Stimulated activated CD8-positive, alpha-beta memory T cell treated with anti-CD3 and anti-CD28 coated beads, Interleukin-4, amount 100 ng/mL, for 1 hour (primary cell): ENCODE measurements at regions not wholly inside any gene's neighbourhood (a gene's known extent, or its start where the extent isn't known, plus 50 kb on each side); places are given as distances from the start of the nearest gene placed in this dataset.
"Not testable (repeated sequence)": the region's sequence is repeated elsewhere in the genome, so short reads cannot be mapped to it uniquely, and the experiment has no call there.

Experiments
- DNase-seq, 2 donors: peaks; one replicate each; pipeline ENCODE4 v3.0.0-alpha.2; 2020; ENCODE audit warnings: low read depth in 2 of 2, low spot score in 1 of 2

DNA sequence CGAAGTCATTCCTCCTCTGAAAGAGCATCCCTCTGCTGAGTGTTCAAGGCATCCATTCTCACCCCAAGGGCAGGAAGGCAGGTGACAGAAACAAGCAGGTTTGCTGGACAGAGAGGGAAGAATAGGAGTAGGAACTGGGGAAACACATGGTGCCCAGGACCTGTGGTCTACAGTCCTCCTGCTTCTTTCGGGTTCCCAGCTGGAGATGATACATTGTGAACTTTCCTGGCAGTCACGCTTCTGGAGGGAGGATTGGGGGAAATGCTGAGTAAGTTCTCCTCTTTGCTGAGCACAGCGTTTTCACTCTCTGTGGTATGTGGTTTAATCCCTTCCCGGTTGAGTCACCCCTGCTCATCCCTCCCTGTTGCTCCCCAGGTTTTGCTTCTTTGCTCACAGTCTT lies 496.3 kb downstream of the TMEM121 start:
- DNase-seq = not testable (repeated sequence)

GRCh38 chr14:106023411-106023810 lies 497.0 kb downstream of the TMEM121 start:
- no peak for DNase-seq

DNA sequence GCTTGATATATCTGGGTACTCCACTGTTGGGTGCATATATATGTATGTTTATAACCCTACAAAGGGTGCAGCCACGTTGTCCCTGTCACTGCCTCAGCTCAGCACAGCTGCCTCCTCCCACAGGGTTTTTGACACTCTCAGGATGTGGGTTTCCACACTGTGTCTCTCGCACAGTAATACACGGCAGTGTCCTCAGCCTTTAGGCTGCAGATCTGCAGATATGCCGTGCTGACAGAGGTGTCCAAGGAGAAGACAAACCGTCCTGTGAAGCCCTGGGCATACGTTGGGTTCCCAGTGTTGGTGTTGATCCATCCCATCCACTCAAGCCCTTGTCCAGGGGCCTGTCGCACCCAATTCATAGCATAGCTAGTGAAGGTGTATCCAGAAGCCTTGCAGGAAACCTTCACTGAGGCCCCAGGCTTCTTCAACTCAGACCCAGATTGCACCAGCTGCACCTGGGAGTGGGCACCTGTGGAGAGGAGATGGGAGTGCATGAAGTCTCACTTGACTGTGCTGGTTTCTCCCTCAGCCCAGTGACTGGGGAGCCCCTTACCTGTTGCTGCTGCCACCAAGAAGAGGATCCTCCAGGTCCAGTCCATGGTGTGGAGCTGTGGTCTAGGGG lies 498.7 kb downstream of the TMEM121 start:
- no peak for DNase-seq

DNA sequence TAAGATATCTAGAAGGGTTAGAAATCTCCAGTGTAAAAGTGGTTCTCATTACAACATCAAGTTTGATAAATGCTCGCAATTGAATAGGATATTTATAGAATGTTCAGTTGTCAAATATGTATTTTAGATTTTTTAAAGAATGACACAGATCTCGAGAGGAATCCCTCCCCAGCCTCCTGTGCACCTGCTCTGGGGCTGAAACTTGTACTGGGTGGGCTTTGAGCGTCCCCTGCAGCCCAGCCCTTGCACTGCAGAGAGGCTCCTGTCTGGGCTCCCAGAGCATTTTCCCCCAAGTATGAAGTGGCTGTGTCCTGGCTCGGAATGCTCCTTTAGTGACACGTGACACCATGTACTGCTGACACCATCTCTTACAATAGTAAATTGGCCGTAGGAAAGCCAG lies 499.6 kb downstream of the TMEM121 start:
- DNase-seq = no peak

DNA sequence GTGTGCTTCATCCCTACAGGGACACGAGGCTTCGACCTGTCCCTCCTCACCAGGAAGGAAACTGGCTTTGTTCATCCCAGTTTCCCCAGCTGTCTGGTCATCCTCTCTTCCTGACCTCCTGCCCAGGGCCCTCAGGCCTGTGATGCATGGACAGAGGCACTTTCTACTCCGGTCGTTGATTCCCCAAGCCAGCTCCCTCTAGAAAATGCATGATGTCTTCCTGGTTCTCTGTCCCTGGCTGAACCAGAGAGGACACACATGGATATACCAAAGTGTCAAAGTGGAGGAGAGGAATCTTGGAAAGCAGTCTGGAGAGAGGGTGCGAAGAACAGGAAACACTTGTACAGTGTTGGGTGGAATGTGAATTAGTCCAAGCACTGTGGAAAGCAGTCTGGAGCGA lies 501.4 kb downstream of the TMEM121 start:
- DNase-seq = not testable (repeated sequence)

- no peak for DNase-seq
These were observed 503.6 kb downstream of the TMEM121 start for GRCh38 chr14:106029959-106030358.

- DNase-seq = no peak
These were observed 511.0 kb downstream of the TMEM121 start for GRCh38 chr14:106037380-106037779.

DNA sequence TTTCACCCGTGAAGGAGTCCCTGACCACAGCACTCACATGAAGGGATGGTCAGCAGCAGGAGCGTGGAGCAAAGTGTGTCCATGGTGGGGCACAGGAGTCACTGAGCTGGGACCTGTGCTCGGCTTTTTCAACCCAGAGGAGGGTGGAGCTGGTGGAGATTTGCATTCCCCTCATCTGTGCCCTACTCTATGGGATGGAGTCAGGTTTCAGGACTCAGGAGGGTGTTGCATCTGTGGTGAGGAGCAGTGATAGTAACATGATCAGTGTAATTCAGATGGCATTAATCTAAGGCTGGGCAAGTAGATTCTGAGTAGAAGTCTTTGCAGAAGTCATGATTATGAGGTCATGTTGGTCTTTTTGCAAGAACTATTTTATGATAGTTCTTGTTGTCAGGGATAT lies 511.9 kb downstream of the TMEM121 start:
- DNase-seq = no peak

GRCh38 chr14:106039400-106039799 lies 513.0 kb downstream of the TMEM121 start:
- no peak for DNase-seq

DNA sequence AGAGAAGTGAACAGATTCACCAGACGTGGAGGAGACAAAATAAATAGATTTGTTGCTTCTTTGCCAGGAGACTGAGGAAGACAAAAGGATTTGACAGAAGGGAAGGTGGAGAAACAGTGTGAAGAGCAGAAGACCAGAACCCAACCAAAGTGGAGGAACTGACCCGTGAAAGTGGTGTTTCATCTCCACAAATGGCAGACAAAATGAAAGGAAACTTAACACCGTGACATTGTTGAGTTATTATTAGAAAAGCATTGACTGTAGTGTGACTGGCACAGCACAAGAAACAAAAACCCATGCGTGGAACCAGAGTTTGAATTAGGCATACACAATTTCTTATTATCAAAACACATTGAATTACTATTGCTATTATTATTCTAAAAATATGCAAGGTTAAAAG lies 518.1 kb downstream of the TMEM121 start:
- no peak for DNase-seq

GRCh38 chr14:106044949-106045596 lies 518.7 kb downstream of the TMEM121 start:
- peak; percentile 56 to 67 for DNase-seq

- no peak for DNase-seq
These were observed 525.4 kb downstream of the TMEM121 start for GRCh38 chr14:106051796-106052195.

DNA sequence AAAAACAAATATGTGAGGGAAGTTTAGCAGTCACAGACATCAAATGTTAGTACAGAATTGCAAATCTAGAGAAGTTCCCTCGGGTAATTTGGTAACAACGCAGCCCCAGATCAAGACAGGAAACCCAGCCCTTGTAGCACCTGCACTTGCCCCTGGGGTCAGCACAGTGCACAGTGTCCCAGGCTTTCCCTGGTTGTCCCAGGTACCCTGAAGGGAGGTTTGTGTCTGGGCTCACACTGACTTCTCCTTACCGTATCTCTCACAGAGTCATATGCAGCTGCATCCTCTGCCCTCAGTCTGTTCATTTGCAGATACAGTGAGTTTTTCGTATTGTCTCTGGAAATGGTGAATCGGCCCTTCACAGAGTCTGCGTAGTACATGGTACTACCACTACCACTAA lies 528.9 kb downstream of the TMEM121 start:
- no peak for DNase-seq

- DNase-seq = no peak
These were observed 532.0 kb downstream of the TMEM121 start for GRCh38 chr14:106058342-106058741.

- no peak for DNase-seq
These were observed 534.0 kb downstream of the TMEM121 start for GRCh38 chr14:106060276-106060975.

- DNase-seq = peak; percentile 59 to 71
These were observed 535.6 kb downstream of the TMEM121 start for GRCh38 chr14:106061877-106062500.

GRCh38 chr14:106062502-106063272 lies 536.3 kb downstream of the TMEM121 start:
- no peak for DNase-seq

- no peak for DNase-seq
These were observed 541.6 kb downstream of the TMEM121 start for GRCh38 chr14:106067935-106068334.

DNA sequence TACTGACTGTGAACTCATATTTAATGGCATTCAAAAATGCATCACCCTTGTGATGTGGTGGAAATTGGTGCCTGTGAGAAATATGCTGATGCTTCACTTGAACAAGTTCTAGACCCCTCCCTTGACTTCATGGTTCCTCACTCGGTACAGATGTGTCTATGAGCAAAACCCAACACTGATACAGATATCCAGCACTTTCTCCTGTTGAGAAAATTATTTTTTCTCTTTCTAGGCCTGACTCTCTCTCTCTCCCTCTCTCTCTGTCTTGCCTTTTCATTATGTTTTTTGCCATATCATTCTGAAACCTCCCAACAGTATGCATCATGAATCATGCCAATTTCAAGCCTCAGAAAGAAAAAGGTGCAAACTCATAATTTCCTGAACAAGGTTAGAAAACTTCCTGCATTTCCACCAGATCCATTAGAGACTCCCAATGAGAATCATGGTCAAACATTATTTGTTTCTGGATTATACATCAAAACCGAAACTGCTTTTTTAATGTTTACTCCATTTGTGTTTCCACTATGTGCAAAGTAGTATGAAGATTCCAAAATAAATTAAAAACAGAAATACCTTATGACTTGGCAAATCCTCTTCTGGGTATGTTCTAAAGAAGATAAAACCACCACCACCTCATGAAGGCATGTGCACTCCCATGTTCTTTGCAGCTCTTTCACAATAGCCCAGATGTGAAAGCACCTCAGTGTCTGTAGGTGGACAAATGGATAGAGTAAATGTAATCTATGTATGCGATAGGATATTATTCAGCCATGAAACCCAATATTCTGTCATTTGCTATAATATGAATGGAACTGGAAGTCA lies 543.6 kb downstream of the TMEM121 start:
- no peak for DNase-seq

- no peak for DNase-seq
These were observed 554.5 kb downstream of the TMEM121 start for GRCh38 chr14:106080922-106081321.
